HG03103 (cell line): ENCODE measurements at regions not wholly inside any gene's neighbourhood (a gene's known extent, or its start where the extent isn't known, plus 50 kb on each side); places are given as distances from the start of the nearest gene placed in this dataset.
"Not testable (repeated sequence)": the region's sequence is repeated elsewhere in the genome, so short reads cannot be mapped to it uniquely, and the experiment has no call there.

ENCODE experiments used
- ATAC-seq: cut with Tn5 transposase; IDR thresholded peaks from one replicate; pipeline ENCODE4 v1.9.1; 2021; ENCODE audit warnings: low read depth; ENCODE audit not compliant: unreplicated experiment

DNA sequence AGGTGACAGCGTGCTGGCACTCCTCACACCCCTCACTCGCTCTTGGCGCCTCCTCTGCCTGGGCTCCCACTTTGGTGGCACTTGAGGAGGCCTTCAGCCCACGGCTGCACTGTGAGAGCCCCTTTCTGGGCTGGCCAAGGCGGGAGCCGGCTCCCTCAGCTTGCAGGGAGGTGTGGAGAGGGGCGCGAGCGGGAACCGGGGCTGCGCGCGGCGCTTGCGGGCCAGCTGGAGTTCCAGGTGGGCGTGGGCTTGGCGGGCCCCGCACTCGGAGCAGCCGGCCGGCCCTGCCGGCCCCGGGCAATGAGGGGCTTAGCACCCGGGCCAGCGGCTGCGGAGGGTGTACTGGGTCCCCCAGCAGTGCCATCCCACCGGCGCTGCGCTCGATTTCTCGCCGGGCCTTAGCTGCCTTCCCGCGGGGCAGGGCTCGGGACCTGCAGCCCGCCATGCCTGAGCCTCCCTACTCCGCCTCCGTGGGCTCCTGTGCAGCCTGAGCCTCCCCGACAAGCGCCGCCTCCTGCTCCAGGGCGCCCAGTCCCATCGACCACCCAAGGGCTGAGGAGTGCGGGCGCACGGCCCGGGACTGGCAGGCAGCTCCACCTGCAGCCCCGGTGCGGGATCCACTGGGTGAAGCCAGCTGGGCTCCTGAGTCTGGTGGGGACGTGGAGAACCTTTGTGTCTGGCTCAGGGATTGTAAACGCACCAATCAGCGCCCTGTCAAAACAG, 247.7 kb upstream of the SLIT2 start:
- ATAC-seq = not testable (repeated sequence)

DNA sequence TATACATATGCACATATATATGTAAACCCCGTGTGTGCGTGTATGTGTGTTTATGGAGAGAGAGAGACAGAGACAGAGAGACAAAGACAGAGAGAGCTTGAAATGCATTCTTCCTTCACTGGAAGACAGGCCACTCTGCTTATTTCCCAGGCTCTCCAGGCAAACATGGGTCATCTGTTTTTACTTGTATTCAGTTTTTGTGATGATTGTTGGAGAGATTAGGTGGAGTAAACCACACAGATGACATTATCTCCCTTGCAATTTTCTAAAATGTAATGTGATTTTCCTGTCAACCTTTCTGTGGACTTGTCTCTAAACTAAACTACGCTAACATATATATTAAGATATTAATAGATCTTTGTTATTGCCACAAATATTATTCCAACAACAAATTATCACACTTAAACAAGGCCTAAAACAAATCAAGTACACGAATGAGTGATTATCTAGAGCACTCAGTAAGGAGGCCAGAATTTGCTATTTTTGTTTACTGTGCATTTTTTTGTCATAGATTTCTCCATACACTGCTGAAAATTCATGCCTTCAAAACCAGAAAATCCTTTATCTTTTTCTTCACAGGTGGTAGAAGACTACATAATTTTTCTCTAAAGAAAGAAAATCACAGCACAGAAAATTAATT, 251.8 kb upstream of the SLIT2 start:
- no peak for ATAC-seq

DNA sequence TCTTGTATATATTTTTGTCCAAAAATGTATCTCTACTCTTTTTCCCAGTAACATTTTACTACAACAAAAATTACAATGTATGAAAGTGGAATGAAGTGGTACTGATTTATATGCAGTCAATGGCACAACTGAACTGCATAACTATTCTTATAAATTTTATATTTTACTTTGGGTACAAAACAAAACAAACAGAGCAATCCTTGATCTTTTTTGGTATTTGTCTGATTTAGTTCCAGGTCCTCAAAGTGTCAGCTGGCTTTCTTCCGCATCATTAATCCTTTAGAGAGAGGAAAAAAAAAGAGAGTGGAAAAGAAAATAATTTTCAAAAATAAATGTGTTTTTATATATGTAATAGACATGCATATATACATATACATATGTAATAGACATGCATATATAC, 252.4 kb upstream of the SLIT2 start:
- ATAC-seq = no peak

DNA sequence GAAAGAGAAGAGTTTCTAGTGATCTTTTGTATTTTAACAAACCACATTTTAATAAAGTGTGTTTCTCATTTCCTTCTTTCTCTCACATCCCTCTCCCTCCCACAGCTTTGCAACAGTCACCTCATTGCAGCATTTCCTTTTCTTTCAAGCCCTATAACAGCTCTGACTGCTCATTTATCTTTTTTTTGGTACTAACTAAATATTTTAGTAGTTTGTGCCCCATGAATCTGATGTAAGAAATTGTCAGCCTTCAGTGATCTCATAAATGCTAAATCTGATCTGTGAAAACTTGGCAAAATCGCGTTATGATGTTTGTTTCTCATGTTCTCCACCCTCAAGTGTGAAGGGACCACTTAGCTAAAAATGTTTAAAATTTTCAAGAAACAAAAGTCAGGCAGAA, 258.5 kb upstream of the SLIT2 start:
- ATAC-seq = no peak

DNA sequence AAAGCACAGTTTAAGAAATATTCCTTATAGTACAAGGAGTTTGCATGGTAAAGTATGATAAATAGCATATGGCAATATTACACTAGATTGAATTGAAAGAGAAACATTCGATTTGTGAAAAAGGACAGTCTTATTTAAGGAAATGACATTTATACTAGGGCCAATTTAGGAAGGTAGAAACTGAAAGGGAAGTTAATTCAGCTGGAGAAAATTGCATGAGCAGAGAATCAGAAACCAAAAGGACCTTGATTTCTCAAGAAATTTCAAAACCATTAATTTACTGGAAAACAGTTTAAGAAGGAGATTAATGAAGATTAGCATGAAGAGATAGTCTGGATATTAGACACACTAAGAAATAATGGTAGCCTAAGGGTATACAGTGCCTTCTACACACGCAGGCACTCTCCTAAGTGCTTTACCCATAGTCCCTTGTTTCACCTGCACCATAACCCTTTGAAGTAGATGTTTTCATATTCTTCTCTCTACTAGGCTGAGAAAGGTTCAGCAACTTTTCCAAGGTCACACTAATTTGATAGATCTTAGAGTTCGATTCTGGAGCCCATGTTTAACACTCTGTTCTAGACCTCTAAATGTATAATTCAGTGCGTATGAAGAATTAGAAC, 259.1 kb upstream of the SLIT2 start:
- ATAC-seq = no peak

DNA sequence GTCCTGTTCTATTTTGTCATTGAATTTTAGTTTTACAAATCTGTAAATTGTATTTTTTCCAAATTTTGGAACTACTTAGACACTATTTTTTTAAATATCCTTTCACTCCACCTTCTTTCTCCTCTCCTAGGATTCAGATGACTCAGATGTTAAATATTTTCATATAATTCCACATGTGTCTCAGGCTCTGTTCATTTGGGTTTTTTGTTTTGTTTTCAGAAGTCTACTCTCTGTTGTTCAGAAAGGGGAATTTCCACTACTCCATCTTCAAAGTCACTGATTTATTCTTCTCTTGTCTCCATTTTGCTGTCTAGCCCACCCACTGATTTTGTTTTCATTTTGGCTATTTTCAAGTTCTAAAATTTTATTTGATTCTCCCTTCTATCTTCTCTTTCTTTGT, 264.0 kb upstream of the SLIT2 start:
- ATAC-seq = no peak

DNA sequence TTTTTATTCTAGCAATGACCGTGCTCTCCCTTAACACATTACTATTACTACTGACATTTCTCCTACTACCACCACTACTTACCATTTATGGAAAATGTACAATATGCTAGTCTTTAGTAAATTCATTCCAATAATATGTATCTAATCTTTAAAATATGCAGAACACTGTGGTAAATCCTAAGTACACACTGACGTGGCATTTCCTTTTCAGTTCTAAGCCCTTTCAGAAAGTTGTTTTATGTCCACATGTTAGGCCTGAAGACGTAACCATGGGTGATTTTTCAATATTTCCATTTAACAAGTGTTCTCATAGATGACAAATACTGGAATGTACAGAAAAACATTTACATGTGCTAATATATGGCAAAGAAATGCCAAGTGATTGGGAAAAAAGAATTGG, 268.6 kb upstream of the SLIT2 start:
- ATAC-seq = no peak

DNA sequence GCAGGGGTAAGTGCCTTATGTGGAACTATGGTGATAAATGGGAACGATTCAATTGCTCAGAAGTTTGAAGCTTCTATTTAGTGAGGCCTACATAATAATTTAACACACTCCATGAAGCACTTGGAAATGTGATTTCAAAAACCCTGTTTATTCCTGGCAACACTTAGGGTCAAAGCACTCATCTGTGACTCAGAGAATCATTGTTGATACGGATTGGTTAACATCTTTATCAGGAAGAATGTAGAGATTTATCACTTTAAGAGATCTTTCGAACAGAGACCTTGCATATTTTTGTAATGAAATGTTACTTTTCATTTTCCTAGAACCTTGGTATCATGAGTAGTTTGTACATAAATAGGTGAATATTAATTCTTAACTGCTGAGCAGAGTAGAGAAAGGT, 269.1 kb upstream of the SLIT2 start:
- no peak for ATAC-seq

DNA sequence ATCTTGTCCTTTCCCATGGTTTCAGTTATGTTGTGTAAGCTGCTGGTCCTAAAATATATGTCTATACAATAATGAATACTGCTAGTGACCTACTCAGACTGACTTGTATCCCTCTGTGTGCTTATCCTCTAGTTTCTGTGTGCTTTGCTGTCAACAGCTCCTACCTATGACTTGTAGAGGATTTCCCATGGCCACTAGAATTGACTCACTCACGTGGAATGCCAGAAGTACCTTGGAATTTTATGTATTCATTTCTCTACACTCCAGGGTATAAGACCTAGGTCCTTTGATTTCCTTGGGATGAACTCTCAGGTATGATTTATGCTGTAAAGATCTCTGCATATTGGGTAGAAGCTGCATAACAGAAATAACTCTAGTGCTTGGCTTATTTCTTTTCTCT, 279.9 kb upstream of the SLIT2 start:
- ATAC-seq = no peak

DNA sequence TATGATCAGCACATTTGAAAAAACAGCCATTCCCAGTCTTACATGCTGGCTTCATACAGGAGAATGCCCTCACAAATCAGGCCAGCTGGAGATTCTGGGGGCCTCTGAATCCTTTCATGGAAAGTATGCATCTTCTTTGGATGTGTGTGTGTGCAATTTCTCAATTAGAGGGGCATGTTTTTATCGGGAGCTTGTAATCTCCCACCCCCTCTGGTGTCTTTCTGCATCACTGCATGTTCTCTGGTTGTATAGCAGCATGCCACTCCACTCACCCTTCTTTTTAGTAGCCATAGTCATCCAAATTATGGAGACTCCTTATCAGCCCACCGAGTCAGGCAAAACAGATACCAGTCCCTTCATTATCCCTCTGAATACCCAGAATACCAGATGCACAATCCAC, 282.2 kb upstream of the SLIT2 start:
- ATAC-seq = no peak

DNA sequence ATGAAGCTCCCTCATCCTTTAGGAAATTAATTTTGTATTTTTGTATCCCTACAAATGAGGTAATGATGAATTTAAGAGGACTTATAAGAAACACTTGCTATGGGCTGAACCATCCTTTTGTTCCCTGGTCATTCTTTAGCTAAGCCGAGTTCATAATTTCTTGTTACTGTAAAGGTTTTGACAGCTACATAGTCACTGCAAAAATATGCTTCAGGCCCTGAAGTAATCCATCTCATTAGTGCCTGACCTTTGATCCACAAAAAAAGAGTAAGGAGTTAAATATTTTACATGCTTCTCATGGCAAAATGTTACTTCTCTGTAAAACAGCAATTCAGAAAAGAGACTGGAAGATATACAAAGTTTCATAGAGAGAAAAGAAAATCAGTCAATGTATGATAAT, 290.6 kb upstream of the SLIT2 start:
- no peak for ATAC-seq

DNA sequence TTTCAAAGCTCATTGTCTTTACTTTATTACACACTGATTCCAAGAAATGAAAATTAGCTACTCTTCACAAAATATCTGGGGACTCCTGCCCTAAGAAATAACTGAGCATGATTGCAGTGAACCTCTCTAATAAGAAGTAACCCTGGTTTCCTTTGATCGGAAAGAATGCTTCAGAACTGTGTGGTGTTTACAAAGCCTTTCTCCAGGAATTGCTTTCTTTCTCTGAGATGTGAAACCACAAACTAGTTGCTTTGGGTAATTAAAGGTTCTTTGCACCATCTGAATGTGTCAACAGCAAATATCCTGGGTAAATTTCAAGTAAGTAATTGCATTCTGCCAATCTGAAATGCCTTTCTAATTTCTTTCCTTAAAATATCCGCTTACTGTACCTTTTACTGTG, 292.9 kb upstream of the SLIT2 start:
- ATAC-seq = no peak

DNA sequence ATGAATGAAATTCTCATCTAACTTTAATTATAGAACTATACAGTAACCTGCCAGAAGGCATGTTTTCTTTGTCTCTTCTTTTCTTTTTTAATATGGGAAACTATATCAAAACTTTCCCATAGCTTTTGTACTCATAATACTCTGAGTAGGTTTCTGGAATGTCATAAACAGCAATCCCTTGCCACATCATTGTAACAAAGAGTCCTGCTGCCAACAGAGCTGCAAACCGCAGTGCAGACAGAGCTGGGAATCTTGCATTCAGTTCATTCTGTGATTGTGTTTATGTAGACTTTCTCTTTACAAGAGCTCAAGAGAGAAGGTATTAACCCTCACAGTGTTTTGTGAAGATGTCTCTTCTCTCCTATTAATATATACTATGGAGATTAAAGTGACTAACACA, 304.4 kb upstream of the SLIT2 start:
- no peak for ATAC-seq

DNA sequence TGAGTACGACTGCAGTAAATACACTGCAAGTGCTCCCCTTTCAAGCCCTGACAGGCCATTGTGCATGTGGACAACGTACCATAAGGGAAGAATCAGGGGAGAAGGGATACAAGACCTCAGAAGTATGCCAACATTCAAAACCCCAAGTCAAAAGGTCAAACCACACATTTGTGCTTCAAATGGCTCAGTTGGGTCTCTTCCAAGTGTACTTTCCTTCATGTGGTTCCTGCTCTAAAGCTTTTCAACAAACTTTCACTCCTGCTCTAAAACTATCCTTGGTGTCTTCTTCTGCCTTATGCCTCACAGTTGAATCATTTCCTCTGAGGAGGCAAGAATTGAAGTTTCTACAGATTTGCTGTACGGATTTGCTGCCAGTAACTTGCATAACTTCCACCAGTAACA, 305.7 kb upstream of the SLIT2 start:
- ATAC-seq = no peak

DNA sequence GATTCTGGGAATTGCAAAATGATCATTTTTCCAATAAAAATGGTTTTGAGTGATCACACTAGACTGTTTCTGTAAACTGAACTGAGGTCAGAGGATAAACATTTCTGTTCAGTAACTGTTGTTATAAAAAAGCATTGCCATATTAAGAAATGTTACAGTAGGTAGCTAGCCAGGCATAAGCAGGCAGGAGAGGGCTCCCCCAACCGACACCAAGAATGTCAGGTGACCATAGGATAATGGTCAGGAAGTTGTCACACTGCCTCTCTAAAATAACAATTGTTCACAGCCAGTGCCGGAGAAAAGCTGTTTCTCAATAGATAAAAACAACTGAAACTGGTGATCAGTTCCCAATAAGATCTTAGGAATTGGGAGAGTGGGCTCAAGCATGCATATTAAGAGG, 306.2 kb upstream of the SLIT2 start:
- no peak for ATAC-seq

DNA sequence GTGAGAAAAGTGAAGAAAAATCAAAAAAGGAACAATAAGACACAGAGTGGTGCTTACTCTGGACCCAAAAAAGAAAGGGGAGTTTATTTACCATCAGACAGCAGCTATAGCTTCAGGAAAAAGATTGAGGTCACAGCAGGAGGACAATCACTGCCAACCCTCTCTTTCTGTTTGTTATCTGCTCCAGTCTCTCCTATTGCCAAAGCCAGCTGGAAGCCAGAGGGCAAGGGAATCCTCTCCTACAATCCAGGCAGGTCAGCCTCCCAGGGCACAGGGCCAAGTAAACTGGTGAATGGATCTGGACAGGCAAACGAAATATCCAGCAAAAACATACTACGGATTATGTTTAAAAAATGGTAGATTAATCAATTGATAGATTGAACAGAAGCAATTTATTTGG, 306.9 kb upstream of the SLIT2 start:
- ATAC-seq = no peak

DNA sequence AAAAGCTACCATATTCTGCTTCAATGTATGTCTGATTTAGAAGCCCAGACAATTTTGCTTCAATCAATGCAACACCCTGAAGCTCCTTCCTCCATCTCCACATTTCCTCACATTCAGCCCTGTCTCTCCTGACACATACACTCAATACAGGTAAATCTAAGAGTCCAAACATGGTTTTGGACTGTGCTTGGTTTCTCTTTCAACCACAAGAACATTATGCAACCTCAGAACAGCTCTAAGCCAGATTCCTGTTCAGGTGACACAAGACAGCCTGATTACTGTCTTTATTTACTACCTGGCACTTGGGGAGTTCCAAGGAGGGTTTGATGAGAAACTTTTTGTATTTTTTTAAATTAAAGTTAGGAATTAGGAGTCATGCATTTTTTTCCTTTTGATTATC, 307.5 kb upstream of the SLIT2 start:
- no peak for ATAC-seq

DNA sequence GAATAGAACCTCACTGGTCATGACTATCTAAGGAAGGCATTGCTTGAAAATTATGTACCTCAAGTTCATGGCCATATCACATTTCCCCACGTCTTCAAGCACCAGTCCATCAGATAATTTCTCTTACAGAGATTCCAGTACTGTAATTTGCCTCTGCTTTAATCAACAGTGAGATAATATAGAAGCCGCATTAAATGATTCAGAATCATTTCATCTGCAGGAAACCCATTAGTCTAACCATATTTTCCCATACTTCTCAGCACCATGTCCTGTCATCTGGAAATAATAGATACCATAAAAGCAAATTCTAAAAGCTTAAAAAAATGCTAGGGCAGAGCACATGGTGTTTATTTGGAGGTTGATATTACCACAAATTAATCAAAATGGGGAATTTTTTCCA, 310.3 kb upstream of the SLIT2 start:
- no peak for ATAC-seq

DNA sequence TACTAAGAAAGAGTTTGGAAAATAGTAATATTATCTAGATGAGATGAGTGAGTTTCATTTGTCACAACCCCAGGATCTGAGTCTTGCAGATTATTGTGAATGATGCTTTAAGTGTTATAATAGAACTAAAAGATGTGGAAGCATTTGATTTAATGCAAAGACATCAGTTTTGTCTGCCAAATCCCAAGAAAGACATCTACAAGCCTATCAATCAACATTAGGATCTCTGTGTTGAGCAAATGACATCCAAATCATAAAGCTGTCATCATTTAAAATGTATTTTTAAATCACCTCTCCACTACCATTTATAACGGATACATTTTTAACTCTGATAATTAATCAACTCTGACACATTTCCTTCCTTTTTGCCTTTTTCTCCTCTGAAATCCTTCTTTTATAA, 310.8 kb upstream of the SLIT2 start:
- no peak for ATAC-seq

DNA sequence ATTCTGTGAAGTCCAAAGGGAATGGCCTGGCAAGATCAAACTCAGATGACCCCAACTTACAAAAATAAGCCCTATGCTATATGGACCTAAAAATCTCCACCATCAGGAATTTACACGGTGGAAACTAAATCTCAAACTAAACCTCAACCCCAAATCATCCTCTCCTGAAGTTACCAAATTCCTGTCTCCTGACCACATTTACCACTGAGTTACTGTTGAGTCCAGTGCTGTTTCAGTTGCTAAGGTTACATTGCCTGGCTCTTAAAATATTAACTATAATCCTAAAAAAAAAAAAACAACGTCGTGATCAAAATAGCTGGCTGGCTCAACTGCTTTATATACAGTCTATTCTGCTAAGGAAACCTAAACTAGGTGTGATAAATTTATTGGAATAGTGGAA, 315.2 kb upstream of the SLIT2 start:
- no peak for ATAC-seq

DNA sequence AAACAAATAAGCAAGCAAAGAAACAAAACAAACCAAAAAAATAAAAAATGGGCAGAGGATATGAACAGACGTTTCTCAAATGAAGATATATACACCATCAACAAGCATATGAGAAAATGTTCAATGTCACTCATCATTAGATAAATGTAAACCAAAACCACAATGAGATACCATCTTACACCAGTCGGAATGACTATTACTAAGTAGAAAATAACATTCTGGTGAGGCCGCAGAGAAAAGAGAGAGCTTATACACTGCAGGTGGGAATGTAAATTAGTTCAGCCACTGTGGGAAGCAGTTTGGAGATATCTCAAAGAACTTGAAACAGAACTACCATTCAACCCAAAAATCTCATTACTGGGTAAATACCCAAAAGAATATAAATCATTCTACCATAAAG, 321.0 kb upstream of the SLIT2 start:
- ATAC-seq = no peak

DNA sequence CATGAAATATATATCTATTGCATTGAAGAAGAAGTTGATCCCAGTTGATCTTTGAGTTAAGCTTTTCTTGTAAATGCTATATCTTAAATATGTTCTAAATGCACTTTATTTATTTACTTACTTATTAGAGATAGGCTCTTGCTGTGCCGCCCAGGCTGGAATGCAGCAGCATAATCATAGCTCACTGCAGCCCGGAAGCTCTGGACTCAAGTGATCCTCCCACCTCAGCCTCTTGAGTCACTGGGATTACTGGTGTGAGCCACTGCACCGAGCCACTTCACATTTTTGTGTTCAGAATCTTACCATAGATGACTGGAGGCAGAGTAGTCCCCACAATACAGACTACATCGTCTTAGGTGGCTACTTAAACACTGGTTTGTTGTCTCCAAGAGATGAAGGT, 324.3 kb upstream of the SLIT2 start:
- ATAC-seq = no peak
